ENCODE measurements at regions not wholly inside any gene's neighbourhood (a gene's known extent, or its start where the extent isn't known, plus 50 kb on each side); places are given as distances from the start of the nearest gene placed in this dataset.

DNA sequence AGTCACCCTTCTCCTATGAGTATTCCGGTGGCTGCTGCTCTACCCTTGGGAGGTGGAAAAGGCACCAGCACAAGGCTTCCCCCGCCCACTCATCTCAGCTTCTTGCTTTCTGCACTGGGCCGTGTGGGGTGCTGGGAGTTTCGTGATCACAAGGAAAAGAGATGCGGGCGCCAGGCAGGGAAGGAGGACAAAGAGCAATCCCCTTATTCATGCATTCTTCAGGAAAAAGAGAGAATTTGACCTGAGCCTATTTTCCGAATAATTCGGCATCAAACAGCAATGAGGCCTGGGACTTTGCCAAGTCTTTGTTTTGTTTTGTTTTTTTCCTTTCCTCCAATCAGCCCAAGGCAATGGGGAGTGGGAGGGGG, 102.2 kb upstream of the LPP start:
- ChIA-PET POLR2A (no interaction called here), CTCF (no interaction called here)
- WGBS (ENCODE audit: insufficient coverage): 100% methylated on average over 3 of the region's 8 CpGs
- no peaks in the 10 kb centered on the region for H3K9me3 ChIP-seq (ENCODE audit: control extremely low read depth in 1 of 3, control insufficient read depth in 2 of 3, insufficient read depth in 1 of 3, low read length in 2 of 3)
- Mint-ChIP-seq H3K27ac (no peak overlapping the region), H3K27me3 (no peaks in the 10 kb centered on the region), H3K4me3 (no peak overlapping the region), H3K4me1 (peaks cover 12% of the 10 kb centered on the region), H3K9me3 (ENCODE audit: insufficient read depth) (no peaks in the 10 kb centered on the region)
- no peaks in the 10 kb centered on the region for H3K79me2 ChIP-seq (ENCODE audit: control insufficient read depth, insufficient read depth, low read length)
- DNase-seq (no peak), ATAC-seq (ENCODE audit: low read depth) (no peak)
- H3K36me3 ChIP-seq (replicated peaks in 1 of 2; ENCODE audit: control extremely low read depth in 1 of 2, control insufficient read depth in 1 of 2, extremely low read depth in 1 of 2, insufficient read depth in 2 of 2, low read length in 1 of 2): no peaks in the 10 kb centered on the region
- intact Hi-C loops (cut with micrococcal nuclease): no loop called here
- no peak overlapping the region for H3K4me2 ChIP-seq (replicated peaks; ENCODE audit: low read depth, low read length, poor library complexity, severe bottlenecking)
- no peak for TF ChIP-seq EZH2 (IDR thresholded peaks at IDR 0.05; ENCODE audit: borderline replicate concordance, insufficient read depth, low read depth, low read length, poor library complexity, severe bottlenecking)
- TF ChIP-seq, protein P1, sequence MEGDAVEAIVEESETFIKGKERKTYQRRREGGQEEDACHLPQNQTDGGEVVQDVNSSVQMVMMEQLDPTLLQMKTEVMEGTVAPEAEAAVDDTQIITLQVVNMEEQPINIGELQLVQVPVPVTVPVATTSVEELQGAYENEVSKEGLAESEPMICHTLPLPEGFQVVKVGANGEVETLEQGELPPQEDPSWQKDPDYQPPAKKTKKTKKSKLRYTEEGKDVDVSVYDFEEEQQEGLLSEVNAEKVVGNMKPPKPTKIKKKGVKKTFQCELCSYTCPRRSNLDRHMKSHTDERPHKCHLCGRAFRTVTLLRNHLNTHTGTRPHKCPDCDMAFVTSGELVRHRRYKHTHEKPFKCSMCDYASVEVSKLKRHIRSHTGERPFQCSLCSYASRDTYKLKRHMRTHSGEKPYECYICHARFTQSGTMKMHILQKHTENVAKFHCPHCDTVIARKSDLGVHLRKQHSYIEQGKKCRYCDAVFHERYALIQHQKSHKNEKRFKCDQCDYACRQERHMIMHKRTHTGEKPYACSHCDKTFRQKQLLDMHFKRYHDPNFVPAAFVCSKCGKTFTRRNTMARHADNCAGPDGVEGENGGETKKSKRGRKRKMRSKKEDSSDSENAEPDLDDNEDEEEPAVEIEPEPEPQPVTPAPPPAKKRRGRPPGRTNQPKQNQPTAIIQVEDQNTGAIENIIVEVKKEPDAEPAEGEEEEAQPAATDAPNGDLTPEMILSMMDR (IDR thresholded peaks at IDR 0.05): no peak
- H3K9ac ChIP-seq (ENCODE audit: low read length): no peak overlapping the region
- no peak overlapping the region for H3K4me3 ChIP-seq (ENCODE audit: control extremely low read depth in 1 of 5, extremely low read depth in 1 of 5, insufficient read depth in 1 of 5, low read depth in 2 of 5, low read length in 4 of 5)
- H2AFZ ChIP-seq (ENCODE audit: insufficient read depth, low read depth, low read length, poor library complexity, severe bottlenecking): no peak overlapping the region
- H3K4me1 ChIP-seq (ENCODE audit: control insufficient read depth in 2 of 2, insufficient read depth in 2 of 2, low read length in 2 of 2): peaks cover 11 to 14% of the 10 kb centered on the region in 2 donors
- H3K27me3 ChIP-seq (replicated peaks in 1 of 4; ENCODE audit: control extremely low read depth in 1 of 4, control insufficient read depth in 3 of 4, insufficient read depth in 4 of 4, low read length in 3 of 4): peaks cover 0 to 3% (median 0%) of the 10 kb centered on the region in 4 experiments
- H4K20me1 ChIP-seq (ENCODE audit: control insufficient read depth, insufficient read depth, low read length, poor library complexity, severe bottlenecking): no peaks in the 10 kb centered on the region
- no peak overlapping the region for H3K27ac ChIP-seq (ENCODE audit: low read length in 2 of 2)

DNA sequence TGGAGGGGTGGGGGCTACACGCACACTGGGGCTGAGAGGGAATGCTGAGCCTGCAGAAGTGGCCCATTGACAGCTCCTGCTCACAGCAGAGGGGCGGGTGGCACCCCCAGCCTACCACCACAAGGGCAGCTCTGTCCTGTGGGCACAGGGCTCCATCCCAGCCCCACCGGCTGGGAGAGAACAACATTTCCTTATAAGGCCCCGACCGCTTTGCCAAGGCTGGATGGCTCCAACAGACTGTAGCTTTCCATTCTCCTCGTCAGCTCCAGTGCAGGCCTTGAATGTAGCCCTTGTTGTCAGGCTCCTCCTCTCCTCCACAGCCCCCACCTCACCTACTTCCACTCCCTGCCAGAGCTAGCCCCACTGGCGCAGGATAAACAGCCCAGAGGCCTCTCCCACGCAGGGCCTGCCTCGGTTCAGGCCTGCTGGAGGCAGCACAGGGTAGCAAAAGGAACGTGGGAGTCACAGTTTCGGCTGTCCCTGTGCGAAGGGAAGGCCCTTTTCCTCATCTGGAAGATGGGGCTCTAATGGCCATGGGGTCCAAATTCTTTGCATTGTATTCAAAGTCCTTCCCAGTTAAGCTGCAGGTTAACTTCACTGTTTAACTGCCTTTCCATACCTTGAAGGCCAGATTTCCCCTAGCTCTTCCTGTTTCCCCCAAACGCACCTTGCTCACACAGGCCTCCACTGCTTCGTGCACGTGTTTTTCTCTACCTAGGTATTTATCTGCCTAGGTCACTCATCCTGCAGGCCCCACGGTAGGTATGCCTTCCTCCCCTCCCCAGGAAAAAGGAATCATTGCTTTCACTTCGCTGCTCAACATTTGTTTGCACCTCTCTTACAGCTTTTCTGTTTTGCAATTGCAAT, 101.6 kb upstream of the LPP start:
- peaks cover 12% of the 10 kb centered on the region for H3K4me1 Mint-ChIP-seq
- DNase-seq (no peak), ATAC-seq (ENCODE audit: low read depth) (no peak)
- H3K4me1 ChIP-seq (ENCODE audit: control insufficient read depth in 2 of 2, insufficient read depth in 2 of 2, low read length in 2 of 2): peaks cover 11 to 14% of the 10 kb centered on the region in 2 donors
- no peak overlapping the region for H2AFZ ChIP-seq (ENCODE audit: insufficient read depth, low read depth, low read length, poor library complexity, severe bottlenecking)
- H3K79me2 ChIP-seq (ENCODE audit: control insufficient read depth, insufficient read depth, low read length): no peaks in the 10 kb centered on the region
- CTCF ChIA-PET: interaction anchor here (0.9 kb wide), 1 partner anchor 521 kb away, joined by 3 read pairs; no protein-coding TSS in a partner anchor
- 91% methylated on average over 15 of the region's 17 CpGs for WGBS (ENCODE audit: insufficient coverage)
- no peaks in the 10 kb centered on the region for H3K9me3 ChIP-seq (ENCODE audit: control extremely low read depth in 1 of 3, control insufficient read depth in 2 of 3, insufficient read depth in 1 of 3, low read length in 2 of 3)
- H3K27me3 ChIP-seq (replicated peaks in 1 of 4; ENCODE audit: control extremely low read depth in 1 of 4, control insufficient read depth in 3 of 4, insufficient read depth in 4 of 4, low read length in 3 of 4): peaks cover 0 to 3% (median 0%) of the 10 kb centered on the region in 4 experiments
- no peaks in the 10 kb centered on the region for H3K36me3 ChIP-seq (replicated peaks in 1 of 2; ENCODE audit: control extremely low read depth in 1 of 2, control insufficient read depth in 1 of 2, extremely low read depth in 1 of 2, insufficient read depth in 2 of 2, low read length in 1 of 2)
- no peak overlapping the region for H3K4me2 ChIP-seq (replicated peaks; ENCODE audit: low read depth, low read length, poor library complexity, severe bottlenecking)
- no peak overlapping the region for H3K27ac Mint-ChIP-seq
- TF ChIP-seq, protein P1 (IDR thresholded peaks at IDR 0.05): no peak
- no peak overlapping the region for H3K9ac ChIP-seq (ENCODE audit: low read length)
- no peak overlapping the region for H3K4me3 Mint-ChIP-seq
- H3K27me3 Mint-ChIP-seq: no peaks in the 10 kb centered on the region
- POLR2A ChIA-PET: interaction anchor here (0.6 kb wide), 1 partner anchor 47 kb away, joined by 11 read pairs; no protein-coding TSS in a partner anchor
- intact Hi-C loops (cut with micrococcal nuclease): no loop called here
- no peak overlapping the region for H3K27ac ChIP-seq (ENCODE audit: low read length in 2 of 2)
- no peaks in the 10 kb centered on the region for H4K20me1 ChIP-seq (ENCODE audit: control insufficient read depth, insufficient read depth, low read length, poor library complexity, severe bottlenecking)
- H3K4me3 ChIP-seq (ENCODE audit: control extremely low read depth in 1 of 5, extremely low read depth in 1 of 5, insufficient read depth in 1 of 5, low read depth in 2 of 5, low read length in 4 of 5): no peak overlapping the region
- no peaks in the 10 kb centered on the region for H3K9me3 Mint-ChIP-seq (ENCODE audit: insufficient read depth)

All from B cell (primary cell).